HuH-7.5 (cell line): ENCODE measurements at regions not wholly inside any gene's neighbourhood (a gene's known extent, or its start where the extent isn't known, plus 50 kb on each side); places are given as distances from the start of the nearest gene placed in this dataset.

Experiments used
- DNase-seq: peaks from one replicate; pipeline ENCODE4 v3.0.0; 2011; ENCODE audit warnings: low spot score

DNA sequence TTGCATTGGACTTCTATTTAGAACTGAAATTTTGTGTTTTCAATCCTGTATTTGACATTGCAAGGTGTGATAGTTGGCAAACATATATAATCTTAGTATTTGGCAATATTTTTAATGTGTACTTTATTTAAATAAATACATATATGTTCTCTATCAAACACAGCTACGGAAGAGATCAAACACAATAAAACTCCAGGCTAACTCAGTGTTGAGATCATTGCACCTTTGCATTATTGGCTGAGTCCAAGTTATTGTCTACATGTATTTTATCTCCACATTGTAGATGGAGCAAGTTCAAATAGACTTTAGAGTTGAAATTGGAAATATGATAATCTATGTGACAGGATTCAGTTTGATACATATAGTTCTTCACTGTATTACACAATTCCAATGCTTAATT is 176.7 kb downstream of the ST6GAL2 start:
- no peak for DNase-seq

DNA sequence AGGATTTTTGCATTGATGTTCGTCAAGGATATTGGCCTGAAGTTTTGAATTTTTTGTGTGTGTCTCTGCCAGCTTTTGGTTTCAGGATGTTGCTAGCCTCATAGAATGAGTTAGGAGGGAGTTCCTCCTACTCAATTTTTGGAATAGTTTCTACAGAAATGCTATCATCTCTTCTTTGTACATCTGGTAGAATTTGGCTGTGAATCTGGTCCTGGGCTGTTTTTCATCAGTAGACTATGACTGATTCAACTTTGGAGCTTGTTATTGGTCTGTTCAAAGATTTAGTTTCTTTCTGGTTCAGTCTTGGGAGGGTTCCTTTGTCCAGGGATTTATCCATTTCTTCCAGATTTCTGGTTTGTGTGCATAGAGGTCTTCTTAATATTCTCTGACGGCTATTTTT is 166.7 kb downstream of the ST6GAL2 start:
- no peak for DNase-seq

DNA sequence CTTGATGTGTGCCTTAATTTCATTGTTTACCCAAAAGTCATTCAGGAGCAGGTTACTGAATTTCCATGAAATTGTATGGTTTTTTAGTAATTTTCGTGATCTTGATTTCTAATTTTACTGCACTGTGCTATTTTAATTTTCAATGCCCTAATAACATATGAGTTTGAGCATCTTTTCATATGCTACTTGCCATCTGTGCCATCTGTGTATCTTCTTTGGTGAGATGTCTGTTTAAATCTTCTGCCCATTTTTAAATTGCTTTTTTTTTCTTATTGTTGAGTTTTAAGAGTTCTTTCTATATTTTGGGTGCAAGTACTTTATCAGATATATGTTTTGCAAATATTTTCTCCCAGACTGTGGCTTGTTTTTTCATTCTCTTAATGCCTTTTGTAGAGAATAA is 165.9 kb downstream of the ST6GAL2 start:
- DNase-seq = no peak

DNA sequence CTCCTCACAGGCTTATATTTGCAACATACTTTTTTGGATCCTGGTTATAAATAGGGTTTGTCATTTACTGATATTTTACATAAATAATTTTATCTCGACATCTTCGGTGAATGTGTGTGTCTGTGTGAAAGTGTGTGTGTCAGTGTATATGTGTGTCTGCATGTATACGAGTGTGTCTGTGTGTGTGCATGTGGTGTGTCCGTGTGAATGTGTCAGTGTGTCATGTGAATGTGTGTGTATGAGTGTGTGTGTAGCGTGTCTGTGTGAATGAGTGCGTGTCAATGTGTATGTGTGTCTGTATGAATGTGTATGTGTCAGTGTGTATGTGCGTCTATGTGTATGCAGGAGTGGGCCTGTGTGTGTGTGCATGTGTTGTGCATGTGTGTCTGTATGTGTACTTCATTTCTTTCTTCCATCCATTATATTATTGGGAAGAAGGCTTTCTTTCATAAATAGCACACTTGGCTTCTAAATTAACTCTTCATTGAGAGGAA is 161.6 kb downstream of the ST6GAL2 start:
- no peak for DNase-seq

DNA sequence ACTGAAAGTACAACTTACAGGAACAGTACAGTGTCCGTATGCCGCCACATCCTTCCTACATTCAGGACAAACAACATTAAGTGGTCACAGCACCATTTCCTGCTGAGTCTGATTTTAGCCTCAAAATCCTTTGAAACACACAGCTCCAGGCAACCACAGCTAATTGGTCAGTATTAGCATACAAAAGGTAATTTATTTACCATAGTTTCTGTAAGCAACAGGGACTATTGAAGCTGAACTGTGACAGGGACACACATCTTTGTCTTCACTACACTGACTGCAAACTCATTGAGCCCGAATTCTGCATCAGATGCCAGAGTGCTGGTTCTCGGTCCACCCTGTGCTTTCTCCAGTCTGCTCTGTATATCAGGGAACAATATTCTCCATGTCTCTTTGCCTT is 151.8 kb downstream of the ST6GAL2 start:
- no peak for DNase-seq

DNA sequence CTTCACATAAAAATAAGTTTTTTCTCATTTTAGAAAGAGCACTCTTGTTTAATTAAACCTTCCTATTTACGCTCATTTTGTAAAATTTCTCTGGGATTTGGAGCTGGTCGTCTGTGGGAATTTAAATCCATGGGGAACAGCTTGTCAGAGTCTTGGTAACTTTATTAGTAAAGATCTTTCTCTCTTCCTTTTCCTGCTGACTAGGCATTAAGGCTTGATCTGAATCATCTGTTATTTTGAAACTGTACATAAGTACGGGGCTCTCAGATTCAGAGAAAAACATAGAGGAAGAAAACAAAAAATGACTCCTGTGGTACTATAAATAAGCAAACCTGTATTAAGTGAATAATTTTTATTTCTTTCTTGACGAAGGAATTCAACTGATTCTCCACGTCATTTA is 150.2 kb downstream of the ST6GAL2 start:
- no peak for DNase-seq

DNA sequence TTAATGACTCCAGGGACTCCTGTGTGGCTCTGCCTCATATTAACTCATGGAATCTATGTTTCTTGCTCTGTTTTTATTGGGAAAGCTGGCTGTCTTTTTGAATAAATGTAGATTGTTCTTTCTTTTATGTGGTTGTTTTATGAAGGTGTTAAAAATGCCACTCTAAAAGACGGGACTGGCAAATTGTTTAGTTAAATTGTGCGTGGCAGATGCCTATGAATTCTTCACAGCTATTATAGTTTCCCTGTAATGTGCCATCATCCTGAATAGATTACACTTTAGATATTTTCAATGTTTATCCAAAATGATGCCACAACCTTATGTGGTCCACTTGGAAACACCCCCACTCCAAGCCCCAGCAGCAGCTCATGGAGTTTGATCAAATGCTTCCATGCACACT is 149.7 kb downstream of the ST6GAL2 start:
- DNase-seq = no peak

DNA sequence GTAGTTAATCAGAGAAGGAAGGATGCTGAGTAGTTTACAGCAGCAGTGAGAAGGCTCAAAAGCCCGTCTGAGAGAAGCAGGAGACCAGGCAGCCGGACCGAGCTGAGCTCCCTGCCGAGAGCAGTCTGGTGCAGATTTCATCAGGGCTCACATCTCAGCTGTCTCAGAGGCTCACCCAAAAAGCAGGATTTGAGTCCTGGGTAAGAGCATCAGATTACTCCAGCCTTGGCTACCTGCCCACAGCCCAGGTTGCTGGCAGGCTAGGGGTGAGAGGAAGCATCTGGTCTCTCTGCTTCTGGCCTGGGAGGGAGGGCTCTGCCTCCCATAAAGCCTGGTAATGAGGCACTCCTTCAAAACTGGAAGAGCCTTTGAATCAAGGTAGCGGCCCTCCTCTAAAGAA is 140.5 kb downstream of the ST6GAL2 start:
- no peak for DNase-seq

DNA sequence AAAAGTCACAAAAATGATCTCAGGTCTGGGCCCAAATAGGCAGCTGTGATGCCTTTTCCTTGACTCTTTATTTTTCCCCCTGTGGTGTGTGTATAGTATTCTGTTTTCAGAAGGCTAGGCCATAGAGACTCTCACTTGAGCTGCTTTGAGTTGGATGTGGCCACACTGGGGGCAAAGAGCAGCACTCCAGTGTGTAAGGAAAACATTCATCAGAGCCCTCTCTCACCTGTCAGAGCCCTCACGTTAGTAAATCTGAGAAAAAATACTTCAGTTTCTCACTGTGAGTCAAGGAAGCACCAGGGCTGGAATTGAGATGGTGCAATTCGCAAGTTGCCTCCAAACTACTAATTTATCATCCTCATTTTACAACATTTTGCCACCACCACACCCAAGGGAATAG is 136.1 kb downstream of the ST6GAL2 start:
- no peak for DNase-seq
